Prostate gland (tissue), 2 donors: ENCODE measurements at regions not wholly inside any gene's neighbourhood (a gene's known extent, or its start where the extent isn't known, plus 50 kb on each side); places are given as distances from the start of the nearest gene placed in this dataset.

Experiments used
- DNase-seq: peaks from one replicate; pipeline ENCODE4 v3.0.0-alpha.2; 2019; ENCODE audit warnings: low spot score
- H3K27ac ChIP-seq, 2 donors: fragments of 200-600 bp; sonication (generic); 2 replicates each; pipeline ENCODE4 v1.5.1; 2017 to 2019
- H3K27me3 ChIP-seq: fragments of 200-600 bp; sonication (generic); replicated peaks from 2 replicates; pipeline ENCODE4 v1.5.1; 2019; ENCODE audit not compliant: insufficient read depth
- H3K36me3 ChIP-seq, 2 donors: fragments of 200-600 bp; sonication (generic); 1 replicate in 1 of 2; 2 replicates in 1 of 2; pipeline versions ENCODE4 v1.5.1 to v1.8.1; 2017 to 2019
- H3K4me1 ChIP-seq: fragments of 200-600 bp; sonication (generic); replicated peaks from 2 replicates; pipeline ENCODE4 v1.5.1; 2019
- H3K4me3 ChIP-seq, 2 donors: fragments of 200-600 bp; sonication (generic); 2 replicates each; pipeline ENCODE4 v1.5.1; 2017 to 2019
- H3K9me3 ChIP-seq: fragments of 200-600 bp; sonication (generic); 2 replicates; pipeline ENCODE4 v1.5.1; 2017
- POLR2A ChIP-seq: fragments of 450-650 bp; IDR thresholded peaks from one replicate; pipeline ENCODE4 v1.6.1; 2016; ENCODE audit warnings: antibody characterized with exemption, mild to moderate bottlenecking
- POLR2AphosphoS5 ChIP-seq: sonication (generic); formaldehyde crosslinking; IDR thresholded peaks from one replicate; pipeline ENCODE4 v1.6.1; 2017; ENCODE audit warnings: antibody characterized with exemption
- WGBS: methylation state at CpG from one replicate; pipeline ENCODE4 v1.1.5; 2018; 5-methylcytosine and 5-hydroxymethylcytosine counted together
- intact Hi-C: fragments of 100-400 bp; cut with DNase I; formaldehyde crosslinking; loops from one replicate; pipeline ENCODE4 v1.14.2; 2022
- TF ChIP-seq, protein P1 (sequence below), 4 experiments: fragments of 200-600 bp in 2 of 4; fragments of 450-650 bp in 2 of 4; sonication (generic) in 2 of 4; IDR thresholded peaks; 1 replicate in 3 of 4; 2 replicates in 1 of 4; pipeline ENCODE4 v1.5.1; 2016 to 2019; ENCODE audit warnings: antibody characterized with exemption in 4 of 4, mild to moderate bottlenecking in 2 of 4, moderate library complexity in 2 of 4

DNA sequence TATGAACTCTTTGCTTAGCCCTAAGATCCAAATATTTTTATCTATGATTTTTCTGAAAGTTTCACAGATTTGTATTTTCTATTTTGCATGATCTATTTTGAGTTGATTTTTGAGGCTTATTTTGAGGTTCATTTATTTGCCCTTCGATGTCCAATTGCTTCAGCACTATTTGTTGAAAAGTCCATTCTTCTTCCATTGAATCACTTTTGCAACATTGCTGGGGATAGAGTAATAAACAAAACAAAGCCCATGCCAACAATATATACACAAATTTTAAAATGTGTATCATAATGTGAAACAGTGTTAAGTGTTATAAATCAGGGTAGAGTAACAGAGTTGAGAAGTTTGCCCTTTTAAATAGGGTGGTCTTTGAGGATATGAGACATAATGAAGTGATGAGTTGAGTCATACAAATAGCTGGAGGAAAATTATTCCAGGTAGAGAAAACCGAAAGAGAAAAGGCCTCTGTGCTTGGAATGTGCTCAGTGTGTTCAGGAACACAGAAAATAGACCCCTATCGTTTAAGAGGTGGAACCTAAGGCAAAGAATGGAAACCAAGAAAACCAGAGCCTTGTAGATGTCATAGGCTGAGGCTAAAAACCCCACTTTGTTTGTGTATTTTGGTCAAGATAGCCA, 172.7 kb upstream of the NR5A2 start:
- Histone ChIP-seq H3K4me1 (no peaks in the 10 kb centered on the region), H3K36me3 (no peaks in the 10 kb centered on the region), H3K4me3 (no peak overlapping the region), H3K27me3 (no peaks in the 10 kb centered on the region), H3K9me3 (no peaks in the 10 kb centered on the region), H3K27ac (no peak overlapping the region)
- TF ChIP-seq POLR2A (no peak), POLR2AphosphoS5 (no peak)
- TF ChIP-seq, protein P1, sequence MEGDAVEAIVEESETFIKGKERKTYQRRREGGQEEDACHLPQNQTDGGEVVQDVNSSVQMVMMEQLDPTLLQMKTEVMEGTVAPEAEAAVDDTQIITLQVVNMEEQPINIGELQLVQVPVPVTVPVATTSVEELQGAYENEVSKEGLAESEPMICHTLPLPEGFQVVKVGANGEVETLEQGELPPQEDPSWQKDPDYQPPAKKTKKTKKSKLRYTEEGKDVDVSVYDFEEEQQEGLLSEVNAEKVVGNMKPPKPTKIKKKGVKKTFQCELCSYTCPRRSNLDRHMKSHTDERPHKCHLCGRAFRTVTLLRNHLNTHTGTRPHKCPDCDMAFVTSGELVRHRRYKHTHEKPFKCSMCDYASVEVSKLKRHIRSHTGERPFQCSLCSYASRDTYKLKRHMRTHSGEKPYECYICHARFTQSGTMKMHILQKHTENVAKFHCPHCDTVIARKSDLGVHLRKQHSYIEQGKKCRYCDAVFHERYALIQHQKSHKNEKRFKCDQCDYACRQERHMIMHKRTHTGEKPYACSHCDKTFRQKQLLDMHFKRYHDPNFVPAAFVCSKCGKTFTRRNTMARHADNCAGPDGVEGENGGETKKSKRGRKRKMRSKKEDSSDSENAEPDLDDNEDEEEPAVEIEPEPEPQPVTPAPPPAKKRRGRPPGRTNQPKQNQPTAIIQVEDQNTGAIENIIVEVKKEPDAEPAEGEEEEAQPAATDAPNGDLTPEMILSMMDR (IDR thresholded peaks at IDR 0.05) = no peak
- WGBS = 79% methylated on average over 3 of the region's 3 CpGs
- intact Hi-C loops = no loop called here
- DNase-seq = no peak

GRCh38 chr1:199855580-199855979, 171.9 kb upstream of the NR5A2 start:
- Histone ChIP-seq H3K27me3 (no peaks in the 10 kb centered on the region), H3K27ac (no peak overlapping the region), H3K4me3 (no peak overlapping the region), H3K4me1 (no peaks in the 10 kb centered on the region), H3K9me3 (no peaks in the 10 kb centered on the region), H3K36me3 (no peaks in the 10 kb centered on the region)
- DNase-seq = no peak
- intact Hi-C loops = no loop called here
- TF ChIP-seq POLR2AphosphoS5 (no peak), POLR2A (no peak)
- TF ChIP-seq, protein P1 (IDR thresholded peaks at IDR 0.05) = no peak
- WGBS = 58% methylated on average over 4 of the region's 4 CpGs

GRCh38 chr1:199856216-199856780, 171.2 kb upstream of the NR5A2 start:
- Histone ChIP-seq H3K36me3 (no peaks in the 10 kb centered on the region), H3K4me3 (no peak overlapping the region), H3K4me1 (no peaks in the 10 kb centered on the region), H3K27me3 (no peaks in the 10 kb centered on the region), H3K9me3 (no peaks in the 10 kb centered on the region), H3K27ac (no peak overlapping the region)
- TF ChIP-seq, protein P1 (IDR thresholded peaks at IDR 0.05) = no peak
- TF ChIP-seq POLR2A (no peak), POLR2AphosphoS5 (no peak)
- 67% methylated on average over 4 of the region's 4 CpGs for WGBS
- intact Hi-C loops = no loop called here
- DNase-seq = no peak

- WGBS = 45% methylated on average over 4 of the region's 4 CpGs
- Histone ChIP-seq H3K4me3 (no peak overlapping the region), H3K4me1 (no peaks in the 10 kb centered on the region), H3K27me3 (no peaks in the 10 kb centered on the region), H3K9me3 (no peaks in the 10 kb centered on the region), H3K27ac (no peak overlapping the region), H3K36me3 (no peaks in the 10 kb centered on the region)
- intact Hi-C loops = no loop called here
- no peak for DNase-seq
- TF ChIP-seq, protein P1 (IDR thresholded peaks at IDR 0.05) = no peak
- TF ChIP-seq POLR2AphosphoS5 (no peak), POLR2A (no peak)
Observed at GRCh38 chr1:199857108-199857507, 170.4 kb upstream of the NR5A2 start.

DNA sequence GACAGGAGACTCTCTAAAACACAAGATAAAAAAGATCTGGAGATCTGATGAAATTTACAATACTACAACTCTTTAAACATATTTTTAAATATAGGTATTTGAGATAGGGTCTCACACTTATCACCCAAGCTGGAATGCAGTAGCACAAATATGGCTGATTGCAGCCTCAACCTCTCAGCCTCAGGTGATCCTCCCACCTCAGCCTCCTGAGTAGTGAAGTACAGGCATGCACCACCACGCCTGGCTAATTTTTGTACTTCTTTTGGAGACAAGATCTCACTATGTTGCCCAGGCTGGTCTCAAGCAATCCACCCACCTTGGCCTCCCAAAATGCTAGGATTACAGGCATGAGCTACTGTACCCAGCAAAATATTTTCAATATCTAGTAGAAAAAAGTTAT, 170.0 kb upstream of the NR5A2 start:
- WGBS = 85% methylated on average over 1 of the region's 1 CpG
- Histone ChIP-seq H3K4me3 (no peak overlapping the region), H3K36me3 (no peaks in the 10 kb centered on the region), H3K27ac (no peak overlapping the region), H3K27me3 (no peaks in the 10 kb centered on the region), H3K9me3 (no peaks in the 10 kb centered on the region), H3K4me1 (no peaks in the 10 kb centered on the region)
- DNase-seq = no peak
- intact Hi-C loops = no loop called here
- TF ChIP-seq, protein P1 (IDR thresholded peaks at IDR 0.05) = no peak
